ENCODE measurements at regions not wholly inside any gene's neighbourhood (a gene's known extent, or its start where the extent isn't known, plus 50 kb on each side); places are given as distances from the start of the nearest gene placed in this dataset.

DNA sequence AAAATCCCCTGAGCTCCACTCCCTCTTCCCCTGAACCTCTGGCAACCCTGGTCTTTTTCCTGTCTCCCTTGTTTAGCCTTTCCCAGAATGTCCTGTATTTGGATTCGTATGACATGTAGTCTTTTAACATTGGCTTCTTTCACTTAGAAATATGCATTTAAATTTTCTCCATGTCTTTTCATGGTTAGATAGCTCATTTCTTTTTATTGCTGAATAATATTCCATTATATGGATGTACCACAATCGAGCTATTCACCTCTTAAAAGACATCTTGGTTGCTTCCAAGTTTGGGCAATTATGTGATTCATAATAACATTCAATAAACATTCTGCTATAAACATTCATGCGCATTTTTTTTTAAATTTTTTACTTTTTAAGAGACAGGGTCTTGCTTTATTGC, 99.6 kb upstream of the ZNF536 start (continued):
- TF ChIP-seq CREB1 (IDR thresholded peaks at IDR 0.05; ENCODE audit: low read depth) (no peak), MTA3 (IDR thresholded peaks at IDR 0.05; ENCODE audit: borderline replicate concordance, low read length) (no peak), EP300 (IDR thresholded peaks at IDR 0.05; ENCODE audit: borderline replicate concordance in 1 of 2, control insufficient read depth in 1 of 2, low read depth in 2 of 2, low read length in 2 of 2) (no peak)

- H2AFZ ChIP-seq (ENCODE audit: control insufficient read depth, low read depth, low read length), result no peak overlapping the region
- SMC1A ChIA-PET (ENCODE audit: uncharacterized antibody, unreplicated experiment), result no interaction called here
- H3K4me1 ChIP-seq (ENCODE audit: control insufficient read depth, insufficient read depth, low read length), result no peaks in the 10 kb centered on the region
- H3K27me3 ChIP-seq (replicated peaks in 1 of 2; ENCODE audit: control insufficient read depth in 2 of 2, insufficient read depth in 2 of 2, low read length in 1 of 2), result no peaks in the 10 kb centered on the region
- H3K4me2 ChIP-seq (ENCODE audit: control insufficient read depth, insufficient read depth), result no peak overlapping the region
- DNase-seq (ENCODE audit: low read depth, low spot score) (no peak), ATAC-seq (no peak), FAIRE-seq (no peak)
- no peaks in the 10 kb centered on the region for H3K79me2 ChIP-seq (ENCODE audit: control insufficient read depth, insufficient read depth, low read length)
- BruUV-seq (replicated peaks), result no TSS peak
- in situ Hi-C loops (cut with MboI) (no loop called here), intact Hi-C loops (cut with micrococcal nuclease; ENCODE audit: unreplicated experiment) (no loop called here)
- no peak overlapping the region for H3K9ac ChIP-seq (ENCODE audit: control insufficient read depth, insufficient read depth, low read length)
- TF ChIP-seq SP1 (IDR thresholded peaks at IDR 0.05; ENCODE audit: low read depth, low read length) (no peak), CBX5 (IDR thresholded peaks at IDR 0.05; ENCODE audit: low read depth) (no peak), TBL1XR1 (IDR thresholded peaks at IDR 0.05; ENCODE audit: low read depth, low read length) (no peak), CREB1 (IDR thresholded peaks at IDR 0.05; ENCODE audit: low read depth) (no peak), BHLHE40 (IDR thresholded peaks at IDR 0.05; ENCODE audit: borderline replicate concordance in 1 of 2, low read depth in 2 of 2, low read length in 1 of 2) (no peak), ZNF622 (IDR thresholded peaks at IDR 0.05) (no peak)
- TF ChIP-seq, protein P1, sequence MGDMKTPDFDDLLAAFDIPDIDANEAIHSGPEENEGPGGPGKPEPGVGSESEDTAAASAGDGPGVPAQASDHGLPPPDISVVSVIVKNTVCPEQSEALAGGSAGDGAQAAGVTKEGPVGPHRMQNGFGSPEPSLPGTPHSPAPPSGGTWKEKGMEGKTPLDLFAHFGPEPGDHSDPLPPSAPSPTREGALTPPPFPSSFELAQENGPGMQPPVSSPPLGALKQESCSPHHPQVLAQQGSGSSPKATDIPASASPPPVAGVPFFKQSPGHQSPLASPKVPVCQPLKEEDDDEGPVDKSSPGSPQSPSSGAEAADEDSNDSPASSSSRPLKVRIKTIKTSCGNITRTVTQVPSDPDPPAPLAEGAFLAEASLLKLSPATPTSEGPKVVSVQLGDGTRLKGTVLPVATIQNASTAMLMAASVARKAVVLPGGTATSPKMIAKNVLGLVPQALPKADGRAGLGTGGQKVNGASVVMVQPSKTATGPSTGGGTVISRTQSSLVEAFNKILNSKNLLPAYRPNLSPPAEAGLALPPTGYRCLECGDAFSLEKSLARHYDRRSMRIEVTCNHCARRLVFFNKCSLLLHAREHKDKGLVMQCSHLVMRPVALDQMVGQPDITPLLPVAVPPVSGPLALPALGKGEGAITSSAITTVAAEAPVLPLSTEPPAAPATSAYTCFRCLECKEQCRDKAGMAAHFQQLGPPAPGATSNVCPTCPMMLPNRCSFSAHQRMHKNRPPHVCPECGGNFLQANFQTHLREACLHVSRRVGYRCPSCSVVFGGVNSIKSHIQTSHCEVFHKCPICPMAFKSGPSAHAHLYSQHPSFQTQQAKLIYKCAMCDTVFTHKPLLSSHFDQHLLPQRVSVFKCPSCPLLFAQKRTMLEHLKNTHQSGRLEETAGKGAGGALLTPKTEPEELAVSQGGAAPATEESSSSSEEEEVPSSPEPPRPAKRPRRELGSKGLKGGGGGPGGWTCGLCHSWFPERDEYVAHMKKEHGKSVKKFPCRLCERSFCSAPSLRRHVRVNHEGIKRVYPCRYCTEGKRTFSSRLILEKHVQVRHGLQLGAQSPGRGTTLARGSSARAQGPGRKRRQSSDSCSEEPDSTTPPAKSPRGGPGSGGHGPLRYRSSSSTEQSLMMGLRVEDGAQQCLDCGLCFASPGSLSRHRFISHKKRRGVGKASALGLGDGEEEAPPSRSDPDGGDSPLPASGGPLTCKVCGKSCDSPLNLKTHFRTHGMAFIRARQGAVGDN (IDR thresholded peaks at IDR 0.05), result no peak
- TF ChIP-seq, protein P2, sequence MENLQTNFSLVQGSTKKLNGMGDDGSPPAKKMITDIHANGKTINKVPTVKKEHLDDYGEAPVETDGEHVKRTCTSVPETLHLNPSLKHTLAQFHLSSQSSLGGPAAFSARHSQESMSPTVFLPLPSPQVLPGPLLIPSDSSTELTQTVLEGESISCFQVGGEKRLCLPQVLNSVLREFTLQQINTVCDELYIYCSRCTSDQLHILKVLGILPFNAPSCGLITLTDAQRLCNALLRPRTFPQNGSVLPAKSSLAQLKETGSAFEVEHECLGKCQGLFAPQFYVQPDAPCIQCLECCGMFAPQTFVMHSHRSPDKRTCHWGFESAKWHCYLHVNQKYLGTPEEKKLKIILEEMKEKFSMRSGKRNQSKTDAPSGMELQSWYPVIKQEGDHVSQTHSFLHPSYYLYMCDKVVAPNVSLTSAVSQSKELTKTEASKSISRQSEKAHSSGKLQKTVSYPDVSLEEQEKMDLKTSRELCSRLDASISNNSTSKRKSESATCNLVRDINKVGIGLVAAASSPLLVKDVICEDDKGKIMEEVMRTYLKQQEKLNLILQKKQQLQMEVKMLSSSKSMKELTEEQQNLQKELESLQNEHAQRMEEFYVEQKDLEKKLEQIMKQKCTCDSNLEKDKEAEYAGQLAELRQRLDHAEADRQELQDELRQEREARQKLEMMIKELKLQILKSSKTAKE (IDR thresholded peaks at IDR 0.05; ENCODE audit: low read depth, poor library complexity, severe bottlenecking), result no peak
- CTCF ChIA-PET, result no interaction called here
- WGBS (ENCODE audit: insufficient coverage, insufficient replicate concordance, low lambda C conversion rate, missing lambda C conversion rate), result 0% methylated on average over 2 of the region's 2 CpGs
- H3K4me3 ChIP-seq, result no peak overlapping the region
- no peaks in the 10 kb centered on the region for H3K36me3 ChIP-seq (ENCODE audit: control insufficient read depth in 2 of 2, insufficient read depth in 2 of 2, low read length in 1 of 2)
- RAD21 ChIA-PET (ENCODE audit: unreplicated experiment), result no interaction called here
- H3K9me3 ChIP-seq (replicated peaks; ENCODE audit: control insufficient read depth, insufficient read depth, low read length), result no peaks in the 10 kb centered on the region
- no peaks in the 10 kb centered on the region for H4K20me1 ChIP-seq (ENCODE audit: control insufficient read depth, insufficient read depth)
- POLR2A ChIA-PET, result no interaction called here
- H3K27ac ChIP-seq (ENCODE audit: control insufficient read depth, insufficient read depth), result no peak overlapping the region
Observed at GRCh38 chr19:30273184-30273583, 99.0 kb upstream of the ZNF536 start.
